IMR-90 (cell line): ENCODE measurements at regions not wholly inside any gene's neighbourhood (a gene's known extent, or its start where the extent isn't known, plus 50 kb on each side); places are given as distances from the start of the nearest gene placed in this dataset.

Experiments used
- CEBPB ChIP-seq: IDR thresholded peaks from 2 replicates; pipeline ENCODE4 v1.6.1; 2012; ENCODE audit warnings: low read depth, low read length, improper control_type of control experiment
- CHD1 ChIP-seq: IDR thresholded peaks from 2 replicates; pipeline ENCODE4 v1.6.1; 2012; ENCODE audit warnings: low read depth, low read length, improper control_type of control experiment
- FOS ChIP-seq: fragments of 150-350 bp; IDR thresholded peaks from 2 replicates; pipeline ENCODE4 v1.6.1; 2016; ENCODE audit warnings: low read depth, low read length
- MAFK ChIP-seq: IDR thresholded peaks from 2 replicates; pipeline ENCODE4 v1.6.1; 2012; ENCODE audit warnings: low read depth, low read length, improper control_type of control experiment
- POLR2A ChIP-seq: IDR thresholded peaks from 2 replicates; pipeline ENCODE4 v1.6.1; 2012; ENCODE audit warnings: mild to moderate bottlenecking, low read depth, low read length
- RAD21 ChIP-seq: IDR thresholded peaks from 2 replicates; pipeline ENCODE4 v1.6.1; 2012; ENCODE audit warnings: low read length, improper control_type of control experiment
- RFX5 ChIP-seq: IDR thresholded peaks from 2 replicates; pipeline ENCODE4 v1.8.0; 2012; ENCODE audit warnings: low read depth, mild to moderate bottlenecking, low read length, moderate library complexity
- SMC3 ChIP-seq: fragments of 150-350 bp; IDR thresholded peaks from 2 replicates; pipeline ENCODE4 v1.6.1; 2016; ENCODE audit warnings: low read depth, mild to moderate bottlenecking, antibody characterized with exemption, low read length, moderate library complexity
- TF ChIP-seq, protein P1 (sequence below): conservative IDR thresholded peaks from 2 replicates; pipeline ENCODE4 v1.5.1; 2012; ENCODE audit warnings: mild to moderate bottlenecking, low read depth, low read length, improper control_type of control experiment
- TF ChIP-seq, protein P2 (sequence below): fragments of 150-350 bp; IDR thresholded peaks from 2 replicates; pipeline ENCODE4 v1.6.1; 2017; ENCODE audit warnings: mild to moderate bottlenecking, antibody characterized with exemption, low read length, low read depth

DNA sequence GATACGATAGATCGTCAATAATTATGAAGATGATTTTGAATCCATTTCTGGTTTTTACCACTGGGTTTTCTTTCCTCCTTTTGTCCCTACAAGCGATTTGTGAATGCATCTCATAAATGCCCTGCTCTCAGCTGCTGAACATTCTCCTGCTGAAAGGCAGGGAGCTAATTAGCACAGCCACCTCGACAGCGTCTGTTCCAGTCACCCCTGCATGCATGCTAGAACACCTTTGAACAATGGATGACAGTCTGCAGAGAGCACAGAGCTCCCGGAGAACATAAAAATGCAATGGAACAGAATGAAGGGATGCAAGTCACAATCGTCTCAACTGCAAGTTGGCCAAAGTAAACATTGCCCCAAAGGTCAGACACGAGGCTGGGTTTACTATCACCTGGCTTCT is 105.8 kb downstream of the SLC35B3 start:
- TF ChIP-seq, protein P1, sequence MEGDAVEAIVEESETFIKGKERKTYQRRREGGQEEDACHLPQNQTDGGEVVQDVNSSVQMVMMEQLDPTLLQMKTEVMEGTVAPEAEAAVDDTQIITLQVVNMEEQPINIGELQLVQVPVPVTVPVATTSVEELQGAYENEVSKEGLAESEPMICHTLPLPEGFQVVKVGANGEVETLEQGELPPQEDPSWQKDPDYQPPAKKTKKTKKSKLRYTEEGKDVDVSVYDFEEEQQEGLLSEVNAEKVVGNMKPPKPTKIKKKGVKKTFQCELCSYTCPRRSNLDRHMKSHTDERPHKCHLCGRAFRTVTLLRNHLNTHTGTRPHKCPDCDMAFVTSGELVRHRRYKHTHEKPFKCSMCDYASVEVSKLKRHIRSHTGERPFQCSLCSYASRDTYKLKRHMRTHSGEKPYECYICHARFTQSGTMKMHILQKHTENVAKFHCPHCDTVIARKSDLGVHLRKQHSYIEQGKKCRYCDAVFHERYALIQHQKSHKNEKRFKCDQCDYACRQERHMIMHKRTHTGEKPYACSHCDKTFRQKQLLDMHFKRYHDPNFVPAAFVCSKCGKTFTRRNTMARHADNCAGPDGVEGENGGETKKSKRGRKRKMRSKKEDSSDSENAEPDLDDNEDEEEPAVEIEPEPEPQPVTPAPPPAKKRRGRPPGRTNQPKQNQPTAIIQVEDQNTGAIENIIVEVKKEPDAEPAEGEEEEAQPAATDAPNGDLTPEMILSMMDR = no peak
- TF ChIP-seq POLR2A (no peak), FOS (no peak), RFX5 (no peak), CEBPB (no peak), CHD1 (no peak), RAD21 (no peak), SMC3 (no peak), MAFK (no peak)
- TF ChIP-seq, protein P2, sequence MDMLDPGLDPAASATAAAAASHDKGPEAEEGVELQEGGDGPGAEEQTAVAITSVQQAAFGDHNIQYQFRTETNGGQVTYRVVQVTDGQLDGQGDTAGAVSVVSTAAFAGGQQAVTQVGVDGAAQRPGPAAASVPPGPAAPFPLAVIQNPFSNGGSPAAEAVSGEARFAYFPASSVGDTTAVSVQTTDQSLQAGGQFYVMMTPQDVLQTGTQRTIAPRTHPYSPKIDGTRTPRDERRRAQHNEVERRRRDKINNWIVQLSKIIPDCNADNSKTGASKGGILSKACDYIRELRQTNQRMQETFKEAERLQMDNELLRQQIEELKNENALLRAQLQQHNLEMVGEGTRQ = no peak
